ENCODE measurements at regions not wholly inside any gene's neighbourhood (a gene's known extent, or its start where the extent isn't known, plus 50 kb on each side); places are given as distances from the start of the nearest gene placed in this dataset.

GRCh38 chr2:59684116-59684770 is 869.2 kb downstream of the BCL11A start:
- Mint-ChIP-seq H3K9me3 (ENCODE audit: low read depth, unreplicated experiment) (peaks cover 4% of the 10 kb centered on the region), H3K4me1 (ENCODE audit: low read depth, unreplicated experiment) (peaks cover 33% of the 10 kb centered on the region), H3K36me3 (ENCODE audit: insufficient read depth, unreplicated experiment) (peaks cover 10% of the 10 kb centered on the region), H3K27me3 (ENCODE audit: unreplicated experiment) (no peaks in the 10 kb centered on the region), H3K4me3 (ENCODE audit: low read depth, unreplicated experiment) (no peak overlapping the region), H3K27ac (ENCODE audit: unreplicated experiment) (peak overlapping the region; percentile 70)
- BruUV-seq (replicated peaks), result no TSS peak
- peak; percentile 48 for DNase-seq
- no peak for TF ChIP-seq CTCF (IDR thresholded peaks at IDR 0.05; ENCODE audit: unreplicated experiment)
- intact Hi-C loops (cut with micrococcal nuclease; ENCODE audit: unreplicated experiment), result loop anchor here (1.0 to 10.0 kb wide), 2 partner anchors 8 to 871 kb away; partner anchors contain the start of gene BCL11A
- CTCF ChIA-PET, result no interaction called here

GRCh38 chr2:59680863-59681262 is 872.6 kb downstream of the BCL11A start:
- no peak for DNase-seq
- intact Hi-C loops (cut with micrococcal nuclease; ENCODE audit: unreplicated experiment), result loop anchor here (10.0 kb wide), 1 partner anchor 874 kb away; the partner anchor contains the start of gene BCL11A
- Mint-ChIP-seq H3K4me1 (ENCODE audit: low read depth, unreplicated experiment) (peaks cover 21% of the 10 kb centered on the region), H3K9me3 (ENCODE audit: low read depth, unreplicated experiment) (no peaks in the 10 kb centered on the region), H3K27ac (ENCODE audit: unreplicated experiment) (no peak overlapping the region), H3K4me3 (ENCODE audit: low read depth, unreplicated experiment) (no peak overlapping the region), H3K36me3 (ENCODE audit: insufficient read depth, unreplicated experiment) (peaks cover 10% of the 10 kb centered on the region), H3K27me3 (ENCODE audit: unreplicated experiment) (no peaks in the 10 kb centered on the region)
- no TSS peak for BruUV-seq (replicated peaks)
- CTCF ChIA-PET, result no interaction called here
- no peak for TF ChIP-seq CTCF (IDR thresholded peaks at IDR 0.05; ENCODE audit: unreplicated experiment)

GRCh38 chr2:59677158-59677557 is 876.3 kb downstream of the BCL11A start:
- H3K27ac Mint-ChIP-seq (ENCODE audit: unreplicated experiment), result no peak overlapping the region
- no TSS peak for BruUV-seq (replicated peaks)
- no peak for TF ChIP-seq CTCF (IDR thresholded peaks at IDR 0.05; ENCODE audit: unreplicated experiment)
- intact Hi-C loops (cut with micrococcal nuclease; ENCODE audit: unreplicated experiment), result no loop called here
- no peaks in the 10 kb centered on the region for H3K27me3 Mint-ChIP-seq (ENCODE audit: unreplicated experiment)
- H3K4me3 Mint-ChIP-seq (ENCODE audit: low read depth, unreplicated experiment), result no peak overlapping the region
- no peak for DNase-seq
- CTCF ChIA-PET, result interaction anchor here (0.6 kb wide), 1 partner anchor 1172 kb away, joined by 4 read pairs; no protein-coding TSS in a partner anchor
- no peaks in the 10 kb centered on the region for H3K4me1 Mint-ChIP-seq (ENCODE audit: low read depth, unreplicated experiment)
- no peaks in the 10 kb centered on the region for H3K9me3 Mint-ChIP-seq (ENCODE audit: low read depth, unreplicated experiment)
- no peaks in the 10 kb centered on the region for H3K36me3 Mint-ChIP-seq (ENCODE audit: insufficient read depth, unreplicated experiment)

GRCh38 chr2:59674100-59674499 is 879.4 kb downstream of the BCL11A start:
- no peaks in the 10 kb centered on the region for H3K27me3 Mint-ChIP-seq (ENCODE audit: unreplicated experiment)

More at GRCh38 chr2:59674100-59674499, 879.4 kb downstream of the BCL11A start:
- DNase-seq, result no peak
- H3K4me1 Mint-ChIP-seq (ENCODE audit: low read depth, unreplicated experiment), result no peaks in the 10 kb centered on the region
- no peak for TF ChIP-seq CTCF (IDR thresholded peaks at IDR 0.05; ENCODE audit: unreplicated experiment)
- no peak overlapping the region for H3K27ac Mint-ChIP-seq (ENCODE audit: unreplicated experiment)
- H3K4me3 Mint-ChIP-seq (ENCODE audit: low read depth, unreplicated experiment), result no peak overlapping the region
- no peaks in the 10 kb centered on the region for H3K36me3 Mint-ChIP-seq (ENCODE audit: insufficient read depth, unreplicated experiment)
- CTCF ChIA-PET, result no interaction called here
- H3K9me3 Mint-ChIP-seq (ENCODE audit: low read depth, unreplicated experiment), result no peaks in the 10 kb centered on the region
- no TSS peak for BruUV-seq (replicated peaks)
- intact Hi-C loops (cut with micrococcal nuclease; ENCODE audit: unreplicated experiment), result no loop called here

All from Calu3 (cell line).